GM12878 (cell line): ENCODE measurements at regions not wholly inside any gene's neighbourhood (a gene's known extent, or its start where the extent isn't known, plus 50 kb on each side); places are given as distances from the start of the nearest gene placed in this dataset.

Source experiments
- ATAC-seq: fragments of 200-7000 bp; cut with Tn5 transposase; 3 replicates; pipeline ENCODE4 v1.9.1; 2020; ENCODE audit warnings: mild to moderate bottlenecking, moderate library complexity
- BruUV-seq: library from RNA; stranded (reverse); fragments of 400-500 nt; replicated peaks from 2 replicates; lab custom pipeline; 2021; lab: Mats Ljungman, UMichigan
- CTCF ChIA-PET: fragments of 300-600 bp; sonication (Branson Sonifier 250); formaldehyde crosslinking; extraction: SDS; loops from one replicate; lab custom pipeline; 2021; ENCODE audit warnings: inconsistent platforms; lab: Yijun Ruan, JAX
- POLR2A ChIA-PET: fragments of 350-600 bp; formaldehyde crosslinking; extraction: SDS; loops from one replicate; lab custom pipeline; 2021; ENCODE audit warnings: inconsistent platforms; lab: Charles Lee
- RAD21 ChIA-PET: fragments of 300-600 bp; sonication (Branson Sonifier 250); formaldehyde crosslinking; loops from one replicate; lab custom pipeline; 2023; ENCODE audit warnings: antibody characterized with exemption; ENCODE audit not compliant: unreplicated experiment; lab: Charles Lee
- SMC1A ChIA-PET: fragments of 300-600 bp; sonication (Branson Sonifier 250); formaldehyde crosslinking; loops from one replicate; lab custom pipeline; 2023; ENCODE audit not compliant: unreplicated experiment, uncharacterized antibody; lab: Charles Lee
- DNase-seq: peaks from one replicate; pipeline ENCODE4 v3.0.0-alpha.2; 2011; ENCODE audit warnings: low read depth, low spot score
- FAIRE-seq: peaks from 3 replicates; lab custom pipeline; 2011; peaks lifted over from hg19 to GRCh38; lab: Jason Lieb, UNC
- H2AFZ ChIP-seq: 2 replicates; pipeline ENCODE4 v1.6.0; 2011; ENCODE audit warnings: low read depth, low read length, control low read depth; ENCODE audit not compliant: control insufficient read depth
- H3K27ac ChIP-seq: 2 replicates; pipeline ENCODE4 v1.5.1; 2011; ENCODE audit warnings: control low read depth; ENCODE audit not compliant: control insufficient read depth, insufficient read depth
- H3K27me3 ChIP-seq, 2 experiments: replicated peaks in 1 of 2; 2 replicates each; pipeline versions ENCODE4 v1.6.0 to v1.6.1; 2011; ENCODE audit warnings: low read length in 1 of 2; ENCODE audit not compliant: control insufficient read depth in 2 of 2, insufficient read depth in 2 of 2
- H3K36me3 ChIP-seq, 2 experiments: 2 replicates each; pipeline ENCODE4 v1.5.1; 2011; ENCODE audit warnings: low read length in 1 of 2; ENCODE audit not compliant: control insufficient read depth in 2 of 2, insufficient read depth in 2 of 2
- H3K4me1 ChIP-seq: 2 replicates; pipeline ENCODE4 v1.6.1; 2011; ENCODE audit warnings: mild to moderate bottlenecking, low read length, moderate library complexity, mixed read lengths; ENCODE audit not compliant: control insufficient read depth, insufficient read depth
- H3K4me2 ChIP-seq: 2 replicates; pipeline ENCODE4 v1.6.0; 2011; ENCODE audit warnings: control low read depth; ENCODE audit not compliant: control insufficient read depth, insufficient read depth
- H3K4me3 ChIP-seq: fragments of 200-600 bp; sonication (generic); 2 replicates; pipeline ENCODE4 v1.5.1; 2016
- H3K79me2 ChIP-seq: 2 replicates; pipeline ENCODE4 v1.6.0; 2011; ENCODE audit warnings: low read length; ENCODE audit not compliant: control insufficient read depth, insufficient read depth
- H3K9ac ChIP-seq: 2 replicates; pipeline ENCODE4 v1.8.0; 2011; ENCODE audit warnings: low read length, control low read depth, mixed read lengths; ENCODE audit not compliant: control insufficient read depth, insufficient read depth
- H3K9me3 ChIP-seq: replicated peaks from 3 replicates; pipeline ENCODE4 v1.5.1; 2011; ENCODE audit warnings: mild to moderate bottlenecking, low read length; ENCODE audit not compliant: control insufficient read depth, insufficient read depth
- H4K20me1 ChIP-seq: 2 replicates; pipeline ENCODE4 v1.6.0; 2011; ENCODE audit not compliant: control insufficient read depth, insufficient read depth
- CBX5 ChIP-seq: sonication (generic); IDR thresholded peaks from 2 replicates; pipeline ENCODE4 v1.6.1; 2016; ENCODE audit warnings: low read depth, moderate library complexity, mild to moderate bottlenecking, inconsistent platforms
- CREB1 ChIP-seq: IDR thresholded peaks from 2 replicates; pipeline ENCODE4 v1.6.1; 2012; ENCODE audit warnings: low read depth, mild to moderate bottlenecking, inconsistent platforms
- EZH2 ChIP-seq: IDR thresholded peaks from 2 replicates; pipeline ENCODE4 v1.6.1; 2012; ENCODE audit warnings: low read depth, mild to moderate bottlenecking, control low read depth, inconsistent platforms, low read length, borderline replicate concordance; ENCODE audit not compliant: control insufficient read depth
- NFIC ChIP-seq: IDR thresholded peaks from 2 replicates; pipeline ENCODE4 v1.6.1; 2012; ENCODE audit warnings: low read depth, mild to moderate bottlenecking, inconsistent platforms, low read length, moderate library complexity
- NFYA ChIP-seq: IDR thresholded peaks from 2 replicates; pipeline ENCODE4 v1.6.1; 2011; ENCODE audit warnings: low read depth, mild to moderate bottlenecking, low read length, improper control_type of control experiment, borderline replicate concordance
- POLR2A ChIP-seq: IDR thresholded peaks from 2 replicates; pipeline ENCODE4 v1.6.1; 2011; ENCODE audit warnings: low read depth, mild to moderate bottlenecking, low read length
- RB1 ChIP-seq: fragments of 450-650 bp; formaldehyde crosslinking; IDR thresholded peaks from 2 replicates; pipeline ENCODE4 v1.6.1; 2017; ENCODE audit warnings: mild to moderate bottlenecking, borderline replicate concordance
- SREBF1 ChIP-seq: IDR thresholded peaks from 2 replicates; pipeline ENCODE4 v1.6.1; 2012; ENCODE audit warnings: mild to moderate bottlenecking, low read length
- ZNF384 ChIP-seq: IDR thresholded peaks from 2 replicates; pipeline ENCODE4 v1.6.1; 2012; ENCODE audit warnings: low read depth, mild to moderate bottlenecking, low read length, improper control_type of control experiment, borderline replicate concordance
- ZNF622 ChIP-seq: fragments of 450-650 bp; IDR thresholded peaks from 2 replicates; pipeline ENCODE4 v1.6.1; 2017; ENCODE audit warnings: mild to moderate bottlenecking, inconsistent platforms
- WGBS: methylation state at CpG from one replicate; pipeline ENCODE4 v1.1.6; 2016; ENCODE audit warnings: low lambda C conversion rate; ENCODE audit not compliant: insufficient replicate concordance, insufficient coverage; ENCODE audit errors: missing lambda C conversion rate; 5-methylcytosine and 5-hydroxymethylcytosine counted together
- in situ Hi-C: fragments of 300-500 bp; cut with MboI; formaldehyde crosslinking; loops from 9 replicates; pipeline ENCODE4 v1.14.3; 2018; ENCODE audit warnings: mixed read lengths
- intact Hi-C: fragments of 100-400 bp; cut with micrococcal nuclease; formaldehyde crosslinking; loops from one replicate; pipeline ENCODE4 v1.14.2; 2022; ENCODE audit not compliant: unreplicated experiment
- TF ChIP-seq, protein P1 (sequence below): fragments of 450-650 bp; conservative IDR thresholded peaks from 2 replicates; pipeline ENCODE4 v1.6.1; 2017; ENCODE audit warnings: mild to moderate bottlenecking, moderate library complexity
- TF ChIP-seq, protein P2 (sequence below): IDR thresholded peaks from 2 replicates; pipeline ENCODE4 v1.6.1; 2011; ENCODE audit warnings: mild to moderate bottlenecking, low read depth, low read length, moderate library complexity; ENCODE audit not compliant: insufficient replicate concordance
- TF ChIP-seq, protein P3 (sequence below): fragments of 450-650 bp; IDR thresholded peaks from 2 replicates; pipeline ENCODE4 v1.6.1; 2016; ENCODE audit warnings: mild to moderate bottlenecking, moderate library complexity, borderline replicate concordance
- TF ChIP-seq, protein P4 (sequence below): fragments of 450-650 bp; formaldehyde crosslinking; IDR thresholded peaks from 2 replicates; pipeline ENCODE4 v1.4.0; 2020; ENCODE audit warnings: mild to moderate bottlenecking, moderate library complexity

DNA sequence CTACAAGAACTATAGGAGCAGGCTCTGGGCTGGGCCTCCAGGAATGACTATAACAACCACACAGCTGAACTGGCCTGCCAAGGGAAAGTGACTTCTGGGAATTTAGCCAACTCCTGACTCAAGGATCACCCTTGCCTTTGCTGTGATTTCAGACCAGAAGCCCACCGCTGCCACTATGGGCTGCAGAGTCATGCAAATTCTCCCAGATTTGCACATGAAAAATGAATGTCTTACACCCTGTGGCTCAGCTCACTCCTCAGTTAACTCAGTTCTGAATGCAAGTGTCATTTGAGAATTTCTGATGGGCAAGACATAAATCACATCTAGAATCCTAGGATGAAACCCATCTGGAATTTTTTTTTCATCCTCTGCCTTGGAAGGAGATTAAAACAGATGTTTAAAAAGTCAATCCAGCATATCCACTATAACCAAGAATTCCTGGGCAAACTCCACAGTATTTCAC lies 186.5 kb upstream of the BET1 start:
- Histone ChIP-seq H3K4me3 (no peak overlapping the region), H3K4me1 (no peaks in the 10 kb centered on the region), H3K36me3 (no peaks in the 10 kb centered on the region), H3K9ac (no peak overlapping the region)
- in situ Hi-C loops: no loop called here
- ATAC-seq (no peak), FAIRE-seq (no peak), DNase-seq (no peak)
- ChIA-PET POLR2A (no interaction called here), RAD21 (no interaction called here)
- TF ChIP-seq RB1 (no peak), EZH2 (no peak), SREBF1 (no peak), POLR2A (no peak), NFIC (no peak), ZNF384 (no peak), ZNF622 (no peak), CREB1 (no peak), NFYA (no peak), CBX5 (no peak)
- TF ChIP-seq, protein P1, sequence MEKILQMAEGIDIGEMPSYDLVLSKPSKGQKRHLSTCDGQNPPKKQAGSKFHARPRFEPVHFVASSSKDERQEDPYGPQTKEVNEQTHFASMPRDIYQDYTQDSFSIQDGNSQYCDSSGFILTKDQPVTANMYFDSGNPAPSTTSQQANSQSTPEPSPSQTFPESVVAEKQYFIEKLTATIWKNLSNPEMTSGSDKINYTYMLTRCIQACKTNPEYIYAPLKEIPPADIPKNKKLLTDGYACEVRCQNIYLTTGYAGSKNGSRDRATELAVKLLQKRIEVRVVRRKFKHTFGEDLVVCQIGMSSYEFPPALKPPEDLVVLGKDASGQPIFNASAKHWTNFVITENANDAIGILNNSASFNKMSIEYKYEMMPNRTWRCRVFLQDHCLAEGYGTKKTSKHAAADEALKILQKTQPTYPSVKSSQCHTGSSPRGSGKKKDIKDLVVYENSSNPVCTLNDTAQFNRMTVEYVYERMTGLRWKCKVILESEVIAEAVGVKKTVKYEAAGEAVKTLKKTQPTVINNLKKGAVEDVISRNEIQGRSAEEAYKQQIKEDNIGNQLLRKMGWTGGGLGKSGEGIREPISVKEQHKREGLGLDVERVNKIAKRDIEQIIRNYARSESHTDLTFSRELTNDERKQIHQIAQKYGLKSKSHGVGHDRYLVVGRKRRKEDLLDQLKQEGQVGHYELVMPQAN: no peak
- TF ChIP-seq, protein P2, sequence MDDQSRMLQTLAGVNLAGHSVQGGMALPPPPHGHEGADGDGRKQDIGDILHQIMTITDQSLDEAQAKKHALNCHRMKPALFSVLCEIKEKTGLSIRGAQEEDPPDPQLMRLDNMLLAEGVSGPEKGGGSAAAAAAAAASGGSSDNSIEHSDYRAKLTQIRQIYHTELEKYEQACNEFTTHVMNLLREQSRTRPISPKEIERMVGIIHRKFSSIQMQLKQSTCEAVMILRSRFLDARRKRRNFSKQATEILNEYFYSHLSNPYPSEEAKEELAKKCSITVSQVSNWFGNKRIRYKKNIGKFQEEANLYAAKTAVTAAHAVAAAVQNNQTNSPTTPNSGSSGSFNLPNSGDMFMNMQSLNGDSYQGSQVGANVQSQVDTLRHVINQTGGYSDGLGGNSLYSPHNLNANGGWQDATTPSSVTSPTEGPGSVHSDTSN: no peak
- TF ChIP-seq, protein P3, sequence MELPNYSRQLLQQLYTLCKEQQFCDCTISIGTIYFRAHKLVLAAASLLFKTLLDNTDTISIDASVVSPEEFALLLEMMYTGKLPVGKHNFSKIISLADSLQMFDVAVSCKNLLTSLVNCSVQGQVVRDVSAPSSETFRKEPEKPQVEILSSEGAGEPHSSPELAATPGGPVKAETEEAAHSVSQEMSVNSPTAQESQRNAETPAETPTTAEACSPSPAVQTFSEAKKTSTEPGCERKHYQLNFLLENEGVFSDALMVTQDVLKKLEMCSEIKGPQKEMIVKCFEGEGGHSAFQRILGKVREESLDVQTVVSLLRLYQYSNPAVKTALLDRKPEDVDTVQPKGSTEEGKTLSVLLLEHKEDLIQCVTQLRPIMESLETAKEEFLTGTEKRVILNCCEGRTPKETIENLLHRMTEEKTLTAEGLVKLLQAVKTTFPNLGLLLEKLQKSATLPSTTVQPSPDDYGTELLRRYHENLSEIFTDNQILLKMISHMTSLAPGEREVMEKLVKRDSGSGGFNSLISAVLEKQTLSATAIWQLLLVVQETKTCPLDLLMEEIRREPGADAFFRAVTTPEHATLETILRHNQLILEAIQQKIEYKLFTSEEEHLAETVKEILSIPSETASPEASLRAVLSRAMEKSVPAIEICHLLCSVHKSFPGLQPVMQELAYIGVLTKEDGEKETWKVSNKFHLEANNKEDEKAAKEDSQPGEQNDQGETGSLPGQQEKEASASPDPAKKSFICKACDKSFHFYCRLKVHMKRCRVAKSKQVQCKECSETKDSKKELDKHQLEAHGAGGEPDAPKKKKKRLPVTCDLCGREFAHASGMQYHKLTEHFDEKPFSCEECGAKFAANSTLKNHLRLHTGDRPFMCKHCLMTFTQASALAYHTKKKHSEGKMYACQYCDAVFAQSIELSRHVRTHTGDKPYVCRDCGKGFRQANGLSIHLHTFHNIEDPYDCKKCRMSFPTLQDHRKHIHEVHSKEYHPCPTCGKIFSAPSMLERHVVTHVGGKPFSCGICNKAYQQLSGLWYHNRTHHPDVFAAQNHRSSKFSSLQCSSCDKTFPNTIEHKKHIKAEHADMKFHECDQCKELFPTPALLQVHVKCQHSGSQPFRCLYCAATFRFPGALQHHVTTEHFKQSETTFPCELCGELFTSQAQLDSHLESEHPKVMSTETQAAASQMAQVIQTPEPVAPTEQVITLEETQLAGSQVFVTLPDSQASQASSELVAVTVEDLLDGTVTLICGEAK: no peak
- TF ChIP-seq, protein P4, sequence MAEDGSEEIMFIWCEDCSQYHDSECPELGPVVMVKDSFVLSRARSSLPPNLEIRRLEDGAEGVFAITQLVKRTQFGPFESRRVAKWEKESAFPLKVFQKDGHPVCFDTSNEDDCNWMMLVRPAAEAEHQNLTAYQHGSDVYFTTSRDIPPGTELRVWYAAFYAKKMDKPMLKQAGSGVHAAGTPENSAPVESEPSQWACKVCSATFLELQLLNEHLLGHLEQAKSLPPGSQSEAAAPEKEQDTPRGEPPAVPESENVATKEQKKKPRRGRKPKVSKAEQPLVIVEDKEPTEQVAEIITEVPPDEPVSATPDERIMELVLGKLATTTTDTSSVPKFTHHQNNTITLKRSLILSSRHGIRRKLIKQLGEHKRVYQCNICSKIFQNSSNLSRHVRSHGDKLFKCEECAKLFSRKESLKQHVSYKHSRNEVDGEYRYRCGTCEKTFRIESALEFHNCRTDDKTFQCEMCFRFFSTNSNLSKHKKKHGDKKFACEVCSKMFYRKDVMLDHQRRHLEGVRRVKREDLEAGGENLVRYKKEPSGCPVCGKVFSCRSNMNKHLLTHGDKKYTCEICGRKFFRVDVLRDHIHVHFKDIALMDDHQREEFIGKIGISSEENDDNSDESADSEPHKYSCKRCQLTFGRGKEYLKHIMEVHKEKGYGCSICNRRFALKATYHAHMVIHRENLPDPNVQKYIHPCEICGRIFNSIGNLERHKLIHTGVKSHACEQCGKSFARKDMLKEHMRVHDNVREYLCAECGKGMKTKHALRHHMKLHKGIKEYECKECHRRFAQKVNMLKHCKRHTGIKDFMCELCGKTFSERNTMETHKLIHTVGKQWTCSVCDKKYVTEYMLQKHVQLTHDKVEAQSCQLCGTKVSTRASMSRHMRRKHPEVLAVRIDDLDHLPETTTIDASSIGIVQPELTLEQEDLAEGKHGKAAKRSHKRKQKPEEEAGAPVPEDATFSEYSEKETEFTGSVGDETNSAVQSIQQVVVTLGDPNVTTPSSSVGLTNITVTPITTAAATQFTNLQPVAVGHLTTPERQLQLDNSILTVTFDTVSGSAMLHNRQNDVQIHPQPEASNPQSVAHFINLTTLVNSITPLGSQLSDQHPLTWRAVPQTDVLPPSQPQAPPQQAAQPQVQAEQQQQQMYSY: no peak
- TF ChIP-seq, all 136 proteins: peak for 0
- BruUV-seq: no TSS peak
- Histone ChIP-seq H3K79me2 (no peaks in the 10 kb centered on the region), H2AFZ (no peak overlapping the region), H4K20me1 (no peaks in the 10 kb centered on the region), H3K27ac (no peak overlapping the region), H3K27me3 (no peaks in the 10 kb centered on the region), H3K9me3 (no peaks in the 10 kb centered on the region; the same call in 2 of the 3 replicates), H3K4me2 (no peak overlapping the region)
- ChIA-PET CTCF (no interaction called here), SMC1A (no interaction called here)
- WGBS: 0% methylated on average over 1 of the region's 1 CpG
- intact Hi-C loops: no loop called here
